ENCODE measurements at regions not wholly inside any gene's neighbourhood (a gene's known extent, or its start where the extent isn't known, plus 50 kb on each side); places are given as distances from the start of the nearest gene placed in this dataset.

DNA sequence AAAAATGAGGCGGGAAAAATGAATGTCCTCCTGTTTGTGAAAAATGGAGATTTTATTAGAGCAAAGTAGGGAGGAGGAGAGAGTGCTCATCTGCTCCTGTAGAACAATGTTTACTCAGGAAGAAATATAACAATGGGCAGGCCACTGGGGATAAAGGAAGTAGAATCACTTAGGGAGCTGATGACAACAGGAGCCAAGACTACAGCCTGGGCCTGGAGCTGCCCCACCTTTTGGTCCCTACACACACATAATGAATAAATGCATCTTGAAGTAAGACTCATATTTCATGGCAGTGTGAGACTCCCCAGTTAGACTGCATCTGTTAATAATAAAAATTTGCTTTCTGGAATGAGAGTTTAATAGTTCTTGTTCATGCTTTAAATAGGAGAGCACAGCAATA lies 1939.8 kb downstream of the EFNA5 start:
- TF ChIP-seq CTCF (IDR thresholded peaks at IDR 0.05) (no peak), POLR2AphosphoS5 (IDR thresholded peaks at IDR 0.05) (no peak), POLR2A (IDR thresholded peaks at IDR 0.05) (no peak)
